GM19023 (cell line): ENCODE measurements at regions not wholly inside any gene's neighbourhood (a gene's known extent, or its start where the extent isn't known, plus 50 kb on each side); places are given as distances from the start of the nearest gene placed in this dataset.

ENCODE experiments used
- ATAC-seq: cut with Tn5 transposase; IDR thresholded peaks from one replicate; pipeline ENCODE4 v1.9.1; 2021; ENCODE audit warnings: mild to moderate bottlenecking, moderate library complexity; ENCODE audit not compliant: unreplicated experiment

- no peak for ATAC-seq
These were observed 492.9 kb downstream of the IGSF11 start for GRCh38 chr3:118541796-118542195.

GRCh38 chr3:118543832-118544231 lies 490.8 kb downstream of the IGSF11 start:
- ATAC-seq = no peak

- no peak for ATAC-seq
These were observed 490.2 kb downstream of the IGSF11 start for GRCh38 chr3:118544458-118544857.

GRCh38 chr3:118548434-118548833 lies 486.2 kb downstream of the IGSF11 start:
- no peak for ATAC-seq

- ATAC-seq = no peak
These were observed 484.5 kb downstream of the IGSF11 start for GRCh38 chr3:118550122-118550521.

GRCh38 chr3:118550556-118550955 lies 484.1 kb downstream of the IGSF11 start:
- no peak for ATAC-seq

DNA sequence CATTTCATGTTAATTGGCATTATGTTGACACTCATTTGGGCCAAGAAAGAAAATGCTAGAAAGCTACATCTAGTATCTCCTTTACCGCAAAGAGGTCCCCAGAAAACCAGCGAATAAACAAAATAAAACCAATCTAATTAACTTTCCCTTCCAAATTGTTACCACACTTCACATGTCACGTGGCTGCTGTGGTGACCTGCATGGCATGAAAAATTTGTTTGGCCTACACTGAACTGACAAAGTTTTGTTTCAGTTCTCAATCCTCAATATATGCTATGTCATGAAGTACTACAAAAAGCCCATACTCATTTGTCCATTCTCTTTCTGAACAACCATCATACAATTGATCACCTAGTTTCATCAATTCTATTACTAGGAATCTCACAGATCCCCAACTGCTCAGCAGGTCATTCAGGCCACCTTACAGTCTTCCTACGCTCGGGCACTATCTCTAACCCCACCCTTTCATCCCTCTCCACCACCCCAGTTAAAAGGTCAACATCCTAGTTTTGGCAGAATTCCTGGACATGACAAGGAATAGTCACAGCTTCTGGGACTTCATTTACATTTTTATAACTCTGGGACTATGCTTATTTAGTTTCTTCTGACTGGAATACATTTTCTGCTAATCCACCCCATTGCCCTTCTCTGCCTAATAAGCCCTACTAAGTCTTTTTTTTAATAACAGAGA lies 480.4 kb downstream of the IGSF11 start:
- ATAC-seq = no peak

- ATAC-seq = no peak
These were observed 477.7 kb downstream of the IGSF11 start for GRCh38 chr3:118556983-118557382.

- ATAC-seq = no peak
These were observed 477.1 kb downstream of the IGSF11 start for GRCh38 chr3:118557513-118557912.

GRCh38 chr3:118559286-118559685 lies 475.4 kb downstream of the IGSF11 start:
- ATAC-seq = no peak

GRCh38 chr3:118564800-118565199 lies 469.8 kb downstream of the IGSF11 start:
- no peak for ATAC-seq

DNA sequence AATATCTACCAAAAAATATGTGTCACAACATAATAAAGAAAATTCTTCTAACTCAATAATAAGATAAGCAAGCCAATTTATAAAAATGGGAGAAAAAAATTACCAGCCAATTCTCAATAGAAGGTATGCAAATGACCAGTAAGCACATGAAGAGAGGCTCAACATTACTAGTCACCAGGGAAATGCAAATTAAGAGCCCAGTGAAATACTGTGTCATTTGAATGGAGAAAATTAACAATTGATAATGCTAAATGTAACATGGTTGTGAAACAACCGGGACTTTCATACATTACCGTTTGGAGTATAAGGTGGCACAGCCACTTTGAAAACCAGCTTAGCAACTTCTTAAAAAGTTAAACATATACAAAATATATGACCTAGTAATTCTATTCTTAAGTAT lies 460.7 kb downstream of the IGSF11 start:
- ATAC-seq = no peak

DNA sequence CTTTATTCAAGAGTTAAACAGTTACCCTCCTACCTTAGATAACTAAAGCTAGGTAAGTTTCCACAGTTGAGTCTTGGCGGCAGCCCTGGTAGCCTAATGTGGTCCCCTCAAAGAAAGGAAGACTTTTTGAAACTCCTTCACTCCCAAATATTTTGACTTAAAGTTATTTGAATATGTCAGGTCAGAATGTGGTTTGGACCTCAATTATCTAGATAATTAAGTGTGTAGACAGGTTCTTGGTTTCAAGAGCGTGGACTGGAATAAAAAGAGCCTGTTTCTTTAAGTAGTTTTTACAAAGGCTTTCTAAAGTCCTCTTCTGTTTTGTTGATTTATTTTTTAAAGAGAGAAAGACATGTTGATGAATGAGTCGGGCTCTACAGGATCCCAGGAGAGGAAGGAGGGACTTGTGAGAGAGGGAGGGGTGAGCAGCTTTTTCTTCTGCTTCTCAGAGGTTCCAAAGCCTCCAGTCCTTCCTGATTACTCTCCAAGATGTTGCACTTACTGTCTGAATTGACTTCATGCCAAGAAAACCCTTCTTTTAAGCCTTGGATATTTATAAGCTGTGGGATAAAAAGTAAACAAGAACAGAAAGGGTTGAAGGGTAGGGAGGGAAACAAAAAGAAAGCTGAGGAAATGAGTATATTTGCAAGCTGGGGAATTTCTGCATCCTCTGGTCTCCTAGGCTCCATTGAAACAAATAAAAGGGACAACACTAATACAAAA lies 457.4 kb downstream of the IGSF11 start:
- no peak for ATAC-seq

- no peak for ATAC-seq
These were observed 456.1 kb downstream of the IGSF11 start for GRCh38 chr3:118578559-118578958.

DNA sequence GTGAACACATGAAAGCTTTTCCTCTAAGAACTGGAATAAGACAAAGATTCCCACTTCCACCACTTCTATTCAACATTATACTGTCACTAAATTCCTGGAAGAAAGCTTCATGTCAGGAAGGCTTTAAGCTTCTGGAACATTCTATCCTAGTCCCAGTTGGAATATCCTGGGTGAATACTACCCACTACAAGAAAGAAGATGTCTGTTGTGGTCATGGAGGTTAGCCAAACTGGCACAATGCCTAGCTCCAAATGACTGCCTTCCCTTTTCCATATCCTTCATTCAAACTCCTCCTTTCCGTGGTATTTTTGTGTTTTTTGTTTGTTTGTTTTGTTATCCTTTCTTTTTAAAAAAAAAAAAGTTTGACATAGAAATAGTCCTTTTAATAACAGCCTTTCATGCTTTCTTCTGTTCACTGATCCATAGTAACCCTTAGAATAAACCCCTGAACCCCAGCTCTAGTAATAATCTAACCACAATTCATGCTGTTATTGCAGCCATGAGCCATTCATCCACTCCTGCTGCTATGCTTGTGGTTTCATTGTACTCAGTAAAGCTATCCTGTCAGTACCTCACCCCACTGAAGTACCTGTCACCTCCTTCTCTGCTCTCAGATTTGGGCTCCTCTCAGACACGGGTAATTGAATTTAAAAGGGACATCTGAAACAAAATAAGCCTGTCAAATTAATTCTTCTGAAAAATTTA lies 447.5 kb downstream of the IGSF11 start:
- ATAC-seq = no peak

DNA sequence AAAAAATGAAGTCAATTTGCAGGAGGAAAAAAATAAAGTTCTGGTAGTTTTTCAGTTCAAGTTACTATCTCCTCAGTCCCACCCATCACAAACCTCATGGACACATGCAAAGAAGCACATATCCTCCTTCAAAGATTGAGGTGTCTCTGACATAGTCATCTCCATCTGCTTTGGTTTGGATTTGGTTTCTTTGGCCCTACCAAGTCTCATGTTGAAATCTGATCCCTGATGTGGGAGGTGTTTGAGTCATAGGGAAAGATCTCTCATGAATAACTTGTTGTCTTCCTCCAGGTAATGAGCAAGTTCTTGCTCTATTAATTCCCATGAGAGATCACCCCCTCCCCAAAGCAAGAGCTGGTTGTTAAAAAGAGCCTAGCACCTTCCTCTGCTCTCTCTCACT lies 446.8 kb downstream of the IGSF11 start:
- no peak for ATAC-seq

- ATAC-seq = no peak
These were observed 441.4 kb downstream of the IGSF11 start for GRCh38 chr3:118593277-118593670.

DNA sequence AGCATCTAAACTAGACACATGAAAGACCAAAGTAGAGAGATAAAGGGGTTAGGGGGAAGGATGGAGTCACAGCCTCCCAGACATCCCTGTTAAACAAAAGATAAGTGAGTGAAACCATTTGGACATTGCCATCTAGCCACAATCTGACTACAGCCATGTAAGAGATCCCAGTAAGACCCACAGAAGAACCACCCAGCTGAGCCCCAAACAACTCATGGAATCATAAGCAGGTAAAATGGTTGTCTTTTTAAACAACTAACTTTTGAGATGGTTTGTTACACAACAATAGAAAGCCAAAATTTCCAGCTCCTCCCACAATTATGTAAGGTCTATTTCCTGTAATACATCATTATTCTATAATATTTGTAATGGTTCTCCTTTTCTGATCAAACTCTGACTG lies 437.5 kb downstream of the IGSF11 start:
- no peak for ATAC-seq

DNA sequence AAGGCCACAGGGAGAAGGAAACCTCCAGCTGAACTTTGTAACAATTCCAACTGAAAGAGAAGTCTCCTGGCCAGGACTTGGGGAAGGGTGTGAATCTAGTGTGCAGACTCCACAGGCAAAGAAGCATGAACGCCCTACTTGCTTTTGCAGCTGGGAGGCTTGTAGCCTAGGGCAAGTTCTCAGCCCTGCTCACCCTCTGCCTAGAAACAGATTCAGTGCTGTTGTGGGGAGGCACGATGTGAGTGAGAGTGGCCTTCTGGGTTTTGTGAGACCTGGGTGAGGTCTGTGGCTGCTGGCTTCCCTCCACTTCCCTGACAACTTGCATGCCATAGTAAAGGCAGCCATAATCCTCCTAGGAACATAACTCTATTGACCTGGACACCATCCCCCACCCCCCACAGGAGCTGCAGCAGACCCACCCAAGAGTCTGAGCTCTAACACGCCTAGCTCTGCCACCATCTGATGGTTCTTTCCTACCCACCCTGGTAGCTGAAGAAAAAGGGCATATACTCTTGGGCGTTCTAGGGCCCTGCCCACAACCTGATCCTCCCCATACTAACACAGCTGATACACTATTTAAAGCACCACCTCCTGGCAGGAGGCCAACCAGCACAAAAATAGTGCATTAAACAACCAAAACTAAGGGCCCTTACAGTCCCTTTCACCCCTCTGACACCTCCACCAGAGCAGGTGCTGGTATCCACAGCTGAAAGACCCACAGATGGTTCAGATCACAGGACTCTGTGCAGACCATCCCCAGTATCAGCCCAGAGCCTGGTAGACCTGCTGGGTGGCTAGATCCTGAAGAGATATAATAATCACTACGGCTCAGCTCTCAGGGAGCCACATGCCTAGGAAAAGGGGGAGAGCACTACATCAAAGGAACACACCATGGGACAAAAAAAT lies 426.5 kb downstream of the IGSF11 start:
- ATAC-seq = no peak

DNA sequence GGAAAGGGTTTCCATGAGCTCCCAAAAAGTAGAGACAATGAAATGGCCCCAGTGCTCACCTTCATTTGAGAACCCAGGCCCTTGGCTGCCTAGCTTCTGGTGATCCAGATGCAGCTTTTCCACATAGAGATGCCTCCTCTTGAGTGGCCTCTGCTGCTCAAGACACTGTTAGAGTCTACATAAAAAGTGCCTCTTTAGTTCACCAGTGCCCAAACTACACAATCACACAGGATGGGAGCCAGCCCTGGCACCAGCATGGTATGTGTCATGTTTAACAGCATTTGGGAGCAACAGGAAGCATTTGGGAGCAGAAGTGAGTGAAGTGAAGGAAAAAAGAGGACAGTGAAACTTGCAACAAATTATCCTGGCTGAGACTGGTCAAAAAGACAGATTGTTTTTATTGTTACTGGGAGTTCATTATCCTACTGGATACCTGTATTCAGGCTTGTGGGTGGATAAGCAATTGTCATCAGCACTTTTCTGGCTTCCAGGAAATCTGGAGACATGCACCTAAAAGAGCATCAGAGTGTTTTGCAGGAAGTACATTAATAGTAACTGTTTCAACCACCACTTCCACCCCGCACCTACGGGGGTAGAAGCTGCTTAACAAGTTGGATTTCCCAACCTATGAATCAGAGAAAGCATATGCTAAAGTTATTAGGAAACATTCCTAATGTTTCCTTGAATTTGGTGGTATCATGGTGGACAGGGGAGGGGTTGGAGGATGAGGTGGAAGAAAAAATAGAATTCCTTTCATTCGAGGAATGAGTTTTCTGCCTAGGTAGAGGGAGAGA lies 416.2 kb downstream of the IGSF11 start:
- no peak for ATAC-seq
